Body of pancreas (tissue), 4 donors: ENCODE measurements at regions not wholly inside any gene's neighbourhood (a gene's known extent, or its start where the extent isn't known, plus 50 kb on each side); places are given as distances from the start of the nearest gene placed in this dataset.

Experiments used
- ATAC-seq: fragments of 150-250 bp; one replicate; pipeline ENCODE4 v1.9.1; 2016
- DNase-seq, 4 donors: peaks; one replicate each; pipeline ENCODE4 v3.0.0-alpha.2; 2019
- H3K27ac ChIP-seq, 4 donors: fragments of 200-600 bp; sonication (generic); 1 replicate in 3 of 4; 2 replicates in 1 of 4; pipeline versions ENCODE4 v1.5.1 to v1.6.1; 2016 to 2019; ENCODE audit warnings: mild to moderate bottlenecking in 1 of 4, mixed read lengths in 1 of 4, moderate library complexity in 1 of 4
- H3K27me3 ChIP-seq, 2 donors: fragments of 200-600 bp; sonication (generic); one replicate each; pipeline ENCODE4 v1.6.0; 2016; ENCODE audit warnings: mild to moderate bottlenecking in 1 of 2
- H3K36me3 ChIP-seq, 2 donors: fragments of 200-600 bp; sonication (generic); replicated peaks in 1 of 2; 2 replicates each; pipeline ENCODE4 v1.5.1; 2016; ENCODE audit warnings: low read depth in 2 of 2; ENCODE audit not compliant: insufficient read depth in 1 of 2
- H3K4me1 ChIP-seq: fragments of 200-600 bp; sonication (generic); one replicate; pipeline ENCODE4 v1.6.0; 2016
- H3K4me3 ChIP-seq, 2 donors: fragments of 200-600 bp; sonication (generic); 1 replicate in 1 of 2; 2 replicates in 1 of 2; pipeline ENCODE4 v1.5.1; 2016 to 2019
- H3K9me3 ChIP-seq, 3 donors: fragments of 200-600 bp; sonication (generic); 1 replicate in 2 of 3; 2 replicates in 1 of 3; pipeline ENCODE4 v1.5.1; 2016
- POLR2A ChIP-seq, 3 donors: fragments of 450-650 bp; IDR thresholded peaks; one replicate each; pipeline ENCODE4 v1.6.1; 2016; ENCODE audit warnings: antibody characterized with exemption in 3 of 3, mild to moderate bottlenecking in 2 of 3
- WGBS, 2 donors: methylation state at CpG; one replicate each; pipeline ENCODE4 v1.1.5; 2017; 5-methylcytosine and 5-hydroxymethylcytosine counted together
- intact Hi-C: fragments of 100-400 bp; cut with DNase I; formaldehyde crosslinking; loops from one replicate; pipeline ENCODE4 v1.15.1; 2023
- TF ChIP-seq, protein P1 (sequence below), 7 experiments: fragments of 450-650 bp in 4 of 7; fragments of 200-600 bp in 3 of 7; sonication (generic) in 3 of 7; IDR thresholded peaks; one replicate each; pipeline ENCODE4 v1.5.1; 2016 to 2019; ENCODE audit warnings: antibody characterized with exemption in 7 of 7

DNA sequence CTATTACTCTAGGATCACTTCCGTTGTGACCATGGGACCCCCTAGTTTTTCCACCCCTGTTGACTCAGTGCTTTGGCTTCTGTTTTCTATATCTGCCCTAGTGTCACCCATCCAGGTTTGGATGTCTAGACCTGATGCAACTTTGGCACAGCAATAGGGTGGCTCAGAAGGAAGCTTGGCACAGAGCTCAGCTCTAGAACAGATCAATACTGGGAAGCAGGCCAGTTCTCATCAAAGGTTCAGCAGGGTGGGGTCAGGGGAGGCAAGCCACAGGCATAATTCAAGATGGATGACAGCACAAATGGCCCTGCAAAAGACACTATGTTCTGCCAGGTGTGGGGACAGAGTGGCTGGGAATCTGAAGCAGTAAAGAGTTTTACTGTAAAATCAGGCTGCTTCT lies 74.2 kb upstream of the EGFL6 start:
- Histone ChIP-seq H3K27me3 (no peaks in the 10 kb centered on the region), H3K9me3 (no peaks in the 10 kb centered on the region), H3K4me3 (no peak overlapping the region), H3K27ac (peak overlapping the region in 3 of 4 donors; percentile 35 to 66 (median 61)), H3K4me1 (peaks cover 8% of the 10 kb centered on the region), H3K36me3 (no peaks in the 10 kb centered on the region)
- peak; percentile 44 to 73 (median 64) for DNase-seq
- intact Hi-C loops = no loop called here
- peak; percentile 98 for ATAC-seq
- WGBS, 2 donors = 17% methylated on average over 1 of the region's 1 CpG; no CpG with 5 or more reads in 1 of the 2 donors
- TF ChIP-seq, protein P1, sequence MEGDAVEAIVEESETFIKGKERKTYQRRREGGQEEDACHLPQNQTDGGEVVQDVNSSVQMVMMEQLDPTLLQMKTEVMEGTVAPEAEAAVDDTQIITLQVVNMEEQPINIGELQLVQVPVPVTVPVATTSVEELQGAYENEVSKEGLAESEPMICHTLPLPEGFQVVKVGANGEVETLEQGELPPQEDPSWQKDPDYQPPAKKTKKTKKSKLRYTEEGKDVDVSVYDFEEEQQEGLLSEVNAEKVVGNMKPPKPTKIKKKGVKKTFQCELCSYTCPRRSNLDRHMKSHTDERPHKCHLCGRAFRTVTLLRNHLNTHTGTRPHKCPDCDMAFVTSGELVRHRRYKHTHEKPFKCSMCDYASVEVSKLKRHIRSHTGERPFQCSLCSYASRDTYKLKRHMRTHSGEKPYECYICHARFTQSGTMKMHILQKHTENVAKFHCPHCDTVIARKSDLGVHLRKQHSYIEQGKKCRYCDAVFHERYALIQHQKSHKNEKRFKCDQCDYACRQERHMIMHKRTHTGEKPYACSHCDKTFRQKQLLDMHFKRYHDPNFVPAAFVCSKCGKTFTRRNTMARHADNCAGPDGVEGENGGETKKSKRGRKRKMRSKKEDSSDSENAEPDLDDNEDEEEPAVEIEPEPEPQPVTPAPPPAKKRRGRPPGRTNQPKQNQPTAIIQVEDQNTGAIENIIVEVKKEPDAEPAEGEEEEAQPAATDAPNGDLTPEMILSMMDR (IDR thresholded peaks at IDR 0.05) = no peak
- TF ChIP-seq POLR2A (IDR thresholded peaks at IDR 0.05) = no peak

- intact Hi-C loops = no loop called here
- no peaks in the 10 kb centered on the region for H3K36me3 ChIP-seq
- no peak for TF ChIP-seq POLR2A (IDR thresholded peaks at IDR 0.05)
- TF ChIP-seq, protein P1 (IDR thresholded peaks at IDR 0.05) = no peak
- no peak overlapping the region for H3K27ac ChIP-seq
- no peaks in the 10 kb centered on the region for H3K9me3 ChIP-seq
- no peaks in the 10 kb centered on the region for H3K27me3 ChIP-seq
- ATAC-seq = no peak
- 60 to 83% methylated on average over 2 of the region's 2 CpGs for WGBS, 2 donors
- no peak overlapping the region for H3K4me3 ChIP-seq
- peaks cover 8% of the 10 kb centered on the region for H3K4me1 ChIP-seq
- no peak for DNase-seq
Measured at GRCh38 chrX:13494562-13494961, 74.8 kb upstream of the EGFL6 start.

GRCh38 chrX:13493659-13494058 lies 75.7 kb upstream of the EGFL6 start:
- Histone ChIP-seq H3K27ac (no peak overlapping the region), H3K4me1 (peaks cover 8% of the 10 kb centered on the region), H3K4me3 (no peak overlapping the region), H3K9me3 (no peaks in the 10 kb centered on the region), H3K36me3 (no peaks in the 10 kb centered on the region), H3K27me3 (no peaks in the 10 kb centered on the region)
- ATAC-seq (no peak), DNase-seq (no peak)
- WGBS, 2 donors = 88 to 89% methylated on average over 5 of the region's 5 CpGs
- no peak for TF ChIP-seq POLR2A (IDR thresholded peaks at IDR 0.05)
- TF ChIP-seq, protein P1 (IDR thresholded peaks at IDR 0.05) = no peak
- intact Hi-C loops = no loop called here

DNA sequence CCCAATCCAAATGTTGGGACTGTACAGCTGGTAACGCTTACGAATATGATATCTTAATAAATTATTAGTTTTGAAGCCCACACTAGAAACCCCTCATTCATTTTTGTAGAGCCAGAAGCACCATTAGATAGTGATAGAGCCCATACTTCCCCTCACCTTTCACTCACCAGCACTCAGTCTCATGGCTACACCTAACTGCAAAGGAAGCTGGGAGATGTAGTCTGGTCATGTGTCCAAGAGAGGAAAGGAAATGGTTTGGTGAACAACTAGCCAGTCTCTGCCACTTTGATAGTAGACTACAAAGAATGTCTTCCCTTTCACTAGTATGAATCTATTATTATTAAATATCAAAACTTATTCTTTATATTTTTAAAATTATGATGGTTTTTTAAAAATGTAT lies 77.1 kb upstream of the EGFL6 start:
- H3K27me3 ChIP-seq = no peaks in the 10 kb centered on the region
- H3K9me3 ChIP-seq = no peaks in the 10 kb centered on the region
- intact Hi-C loops = no loop called here
- no peaks in the 10 kb centered on the region for H3K36me3 ChIP-seq
- peaks cover 19% of the 10 kb centered on the region for H3K4me1 ChIP-seq
- ATAC-seq (no peak), DNase-seq (no peak)
- TF ChIP-seq POLR2A (IDR thresholded peaks at IDR 0.05) = no peak
- TF ChIP-seq, protein P1 (IDR thresholded peaks at IDR 0.05) = no peak
- 95 to 100% methylated on average over 2 of the region's 2 CpGs for WGBS, 2 donors
- no peak overlapping the region for H3K27ac ChIP-seq
- H3K4me3 ChIP-seq = no peak overlapping the region

GRCh38 chrX:13491061-13491460 lies 78.3 kb upstream of the EGFL6 start:
- no peaks in the 10 kb centered on the region for H3K27me3 ChIP-seq
- ATAC-seq = no peak
- H3K27ac ChIP-seq = no peak overlapping the region
- no peaks in the 10 kb centered on the region for H3K9me3 ChIP-seq
- TF ChIP-seq, protein P1 (IDR thresholded peaks at IDR 0.05) = no peak
- TF ChIP-seq POLR2A (IDR thresholded peaks at IDR 0.05) = no peak
- 76 to 86% methylated on average over 3 of the region's 3 CpGs for WGBS, 2 donors
- intact Hi-C loops = no loop called here
- no peak overlapping the region for H3K4me3 ChIP-seq
- H3K4me1 ChIP-seq = peaks cover 20% of the 10 kb centered on the region
- DNase-seq = no peak
- H3K36me3 ChIP-seq = no peaks in the 10 kb centered on the region
